ENCODE measurements at regions not wholly inside any gene's neighbourhood (a gene's known extent, or its start where the extent isn't known, plus 50 kb on each side); places are given as distances from the start of the nearest gene placed in this dataset.

DNA sequence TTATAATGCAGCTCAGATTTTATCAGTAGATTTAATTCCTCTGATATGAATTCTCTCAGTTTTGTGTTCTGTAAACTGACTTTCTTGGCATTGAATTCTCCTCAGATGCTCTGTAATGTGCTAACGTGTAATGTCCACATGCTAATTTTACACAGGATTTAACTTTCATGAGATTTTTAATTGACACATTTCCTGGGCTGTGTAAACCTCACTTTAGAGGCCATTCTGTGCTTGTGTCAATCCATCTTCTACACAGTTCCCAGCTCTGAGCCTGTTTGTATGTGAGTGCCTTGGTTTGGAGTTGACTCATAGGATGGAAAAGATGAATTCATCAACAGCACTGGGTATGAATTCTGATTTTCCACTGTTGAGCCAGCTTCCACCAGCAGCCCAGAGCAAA is 476.7 kb upstream of the GCFC2 start:
- TF ChIP-seq PATZ1 (tag by site-specific recombination; IDR thresholded peaks at IDR 0.05) (no peak), MEIS1 (CRISPR knock-in tag; IDR thresholded peaks at IDR 0.05; ENCODE audit: borderline replicate concordance) (no peak), ZBTB8A (tag by site-specific recombination; IDR thresholded peaks at IDR 0.05) (no peak), HOXA7 (CRISPR knock-in tag; IDR thresholded peaks at IDR 0.05; ENCODE audit: borderline replicate concordance) (no peak), ZNF114 (tag by site-specific recombination; IDR thresholded peaks at IDR 0.05) (no peak), ATF2 (tag by site-specific recombination; IDR thresholded peaks at IDR 0.05; ENCODE audit: low read depth) (no peak)
- TF ChIP-seq, protein P1, sequence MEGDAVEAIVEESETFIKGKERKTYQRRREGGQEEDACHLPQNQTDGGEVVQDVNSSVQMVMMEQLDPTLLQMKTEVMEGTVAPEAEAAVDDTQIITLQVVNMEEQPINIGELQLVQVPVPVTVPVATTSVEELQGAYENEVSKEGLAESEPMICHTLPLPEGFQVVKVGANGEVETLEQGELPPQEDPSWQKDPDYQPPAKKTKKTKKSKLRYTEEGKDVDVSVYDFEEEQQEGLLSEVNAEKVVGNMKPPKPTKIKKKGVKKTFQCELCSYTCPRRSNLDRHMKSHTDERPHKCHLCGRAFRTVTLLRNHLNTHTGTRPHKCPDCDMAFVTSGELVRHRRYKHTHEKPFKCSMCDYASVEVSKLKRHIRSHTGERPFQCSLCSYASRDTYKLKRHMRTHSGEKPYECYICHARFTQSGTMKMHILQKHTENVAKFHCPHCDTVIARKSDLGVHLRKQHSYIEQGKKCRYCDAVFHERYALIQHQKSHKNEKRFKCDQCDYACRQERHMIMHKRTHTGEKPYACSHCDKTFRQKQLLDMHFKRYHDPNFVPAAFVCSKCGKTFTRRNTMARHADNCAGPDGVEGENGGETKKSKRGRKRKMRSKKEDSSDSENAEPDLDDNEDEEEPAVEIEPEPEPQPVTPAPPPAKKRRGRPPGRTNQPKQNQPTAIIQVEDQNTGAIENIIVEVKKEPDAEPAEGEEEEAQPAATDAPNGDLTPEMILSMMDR (tag by site-specific recombination; IDR thresholded peaks at IDR 0.05) = no peak

All from HEK293 (cell line).